ENCODE measurements at regions not wholly inside any gene's neighbourhood (a gene's known extent, or its start where the extent isn't known, plus 50 kb on each side); places are given as distances from the start of the nearest gene placed in this dataset.

GRCh38 chr12:89169321-89169720 lies 183.0 kb downstream of the DUSP6 start:
- Histone ChIP-seq H3K27ac (no peak overlapping the region), H3K36me3 (no peaks in the 10 kb centered on the region), H3K9me3 (no peaks in the 10 kb centered on the region), H3K4me1 (no peaks in the 10 kb centered on the region), H3K27me3 (no peaks in the 10 kb centered on the region), H3K4me3 (no peak overlapping the region)
- intact Hi-C loops (cut with DNase I; ENCODE audit: low total_unique reads), result no loop called here
- no peak for DNase-seq
- TF ChIP-seq CTCF (IDR thresholded peaks at IDR 0.05) (no peak), POLR2A (IDR thresholded peaks at IDR 0.05) (no peak)

GRCh38 chr12:89167986-89168385 lies 184.3 kb downstream of the DUSP6 start:
- DNase-seq, result no peak
- intact Hi-C loops (cut with DNase I; ENCODE audit: low total_unique reads), result no loop called here

GRCh38 chr12:89166525-89166934 lies 185.8 kb downstream of the DUSP6 start:
- Histone ChIP-seq H3K27me3 (no peaks in the 10 kb centered on the region), H3K27ac (no peak overlapping the region), H3K4me1 (peaks cover 0 to 10% of the 10 kb centered on the region in 2 donors), H3K36me3 (no peaks in the 10 kb centered on the region), H3K9me3 (no peaks in the 10 kb centered on the region), H3K4me3 (no peak overlapping the region)
- TF ChIP-seq CTCF (IDR thresholded peaks at IDR 0.05) (no peak), POLR2A (IDR thresholded peaks at IDR 0.05) (no peak)
- no peak for DNase-seq
- intact Hi-C loops (cut with DNase I; ENCODE audit: low total_unique reads), result no loop called here

More at GRCh38 chr12:89167986-89168385, 184.3 kb downstream of the DUSP6 start:
- Histone ChIP-seq H3K9me3 (no peaks in the 10 kb centered on the region), H3K27me3 (no peaks in the 10 kb centered on the region), H3K36me3 (no peaks in the 10 kb centered on the region), H3K27ac (no peak overlapping the region), H3K4me3 (no peak overlapping the region), H3K4me1 (peaks cover 0 to 5% of the 10 kb centered on the region in 2 donors)
- TF ChIP-seq POLR2A (IDR thresholded peaks at IDR 0.05), result no peak
- no peak for TF ChIP-seq CTCF (IDR thresholded peaks at IDR 0.05)

GRCh38 chr12:89166121-89166520 lies 186.2 kb downstream of the DUSP6 start:
- Histone ChIP-seq H3K36me3 (no peaks in the 10 kb centered on the region), H3K27ac (no peak overlapping the region), H3K4me1 (peaks cover 0 to 10% of the 10 kb centered on the region in 2 donors), H3K9me3 (no peaks in the 10 kb centered on the region), H3K4me3 (no peak overlapping the region), H3K27me3 (no peaks in the 10 kb centered on the region)
- DNase-seq, result no peak
- TF ChIP-seq CTCF (IDR thresholded peaks at IDR 0.05), result no peak
- no peak for TF ChIP-seq POLR2A (IDR thresholded peaks at IDR 0.05)
- intact Hi-C loops (cut with DNase I; ENCODE audit: low total_unique reads), result no loop called here

GRCh38 chr12:89165703-89166102 lies 186.6 kb downstream of the DUSP6 start:
- H3K27ac ChIP-seq, result no peak overlapping the region
- TF ChIP-seq CTCF (IDR thresholded peaks at IDR 0.05) (no peak), POLR2A (IDR thresholded peaks at IDR 0.05) (no peak)
- no peaks in the 10 kb centered on the region for H3K36me3 ChIP-seq
- peaks cover 0 to 10% of the 10 kb centered on the region in 2 donors for H3K4me1 ChIP-seq
- no peak overlapping the region for H3K4me3 ChIP-seq
- no peaks in the 10 kb centered on the region for H3K9me3 ChIP-seq
- intact Hi-C loops (cut with DNase I; ENCODE audit: low total_unique reads), result no loop called here
- no peak for DNase-seq
- H3K27me3 ChIP-seq, result no peaks in the 10 kb centered on the region
